Right hindlimb (tissue), 1 donor: ENCODE measurements at regions not wholly inside any gene's neighbourhood (a gene's known extent, or its start where the extent isn't known, plus 50 kb on each side); places are given as distances from the start of the nearest gene placed in this dataset.

Experiments
- DNase-seq: peaks from one replicate; pipeline ENCODE4 v3.0.0-alpha.2; 2018

DNA sequence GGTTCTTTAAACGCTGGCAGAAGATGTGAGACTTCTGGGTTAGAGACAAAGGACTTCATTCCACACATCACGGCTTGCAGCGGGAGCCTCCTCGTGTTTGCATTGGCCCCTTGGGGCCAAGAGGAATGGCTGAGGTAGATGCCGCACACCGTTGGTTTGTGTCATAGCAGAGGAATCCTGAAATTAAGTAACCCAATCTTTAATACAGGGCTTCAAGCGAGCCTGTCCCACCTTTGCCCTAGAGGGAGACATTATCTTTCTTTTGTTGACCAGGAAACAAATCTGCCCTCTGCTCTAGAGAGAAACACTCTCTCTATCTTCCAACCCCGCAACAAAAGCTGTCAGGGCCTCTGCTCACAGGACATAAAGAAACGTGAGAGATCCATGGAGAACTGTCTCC is 277.5 kb upstream of the ZFP64 start:
- no peak for DNase-seq

DNA sequence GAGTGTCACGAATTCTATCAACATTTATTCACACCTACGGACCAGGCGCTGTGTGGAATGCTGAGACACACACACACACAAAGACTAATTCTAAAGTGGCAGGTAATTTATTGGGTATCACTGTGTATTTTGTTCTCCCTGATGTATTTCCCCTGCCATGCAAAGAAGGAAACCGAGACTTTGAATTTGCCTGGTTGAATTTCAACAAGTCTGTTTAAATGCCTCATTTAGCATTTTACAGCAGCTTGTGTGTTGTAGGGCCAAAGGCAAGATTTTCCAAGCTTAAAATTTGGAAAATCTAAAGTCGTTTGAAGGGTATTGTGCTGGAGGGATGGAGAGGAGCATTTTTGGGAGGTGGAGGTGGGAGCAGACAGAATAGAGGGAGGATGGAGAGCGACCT is 274.4 kb upstream of the ZFP64 start:
- DNase-seq: no peak

GRCh38 chr20:52461582-52461981 is 270.0 kb upstream of the ZFP64 start:
- DNase-seq: no peak

- no peak for DNase-seq
These were observed 267.6 kb upstream of the ZFP64 start for GRCh38 chr20:52459150-52459549.

GRCh38 chr20:52457826-52458225 is 266.2 kb upstream of the ZFP64 start:
- DNase-seq: no peak

DNA sequence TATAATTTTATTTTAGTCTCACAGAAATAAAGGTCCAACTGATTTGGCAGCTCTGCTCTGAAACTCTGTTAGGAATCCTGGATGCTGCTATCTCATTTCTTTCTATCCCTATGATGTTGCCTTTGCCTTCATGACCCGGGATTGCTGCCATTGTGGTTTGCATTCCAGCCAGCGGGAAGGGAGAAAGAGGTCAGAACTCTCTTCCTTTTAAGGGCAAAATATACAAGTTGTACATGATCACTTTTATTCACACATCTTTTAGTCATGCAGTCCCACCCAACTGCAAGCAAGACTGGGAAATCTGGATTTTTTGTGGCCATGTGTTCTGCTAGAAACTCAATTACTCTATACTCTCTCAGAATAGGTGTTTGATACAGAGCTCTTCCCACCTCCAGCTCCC is 263.1 kb upstream of the ZFP64 start:
- peak; percentile 25 for DNase-seq

- no peak for DNase-seq
These were observed 257.1 kb upstream of the ZFP64 start for GRCh38 chr20:52448513-52449232.

GRCh38 chr20:52447225-52447551 is 255.6 kb upstream of the ZFP64 start:
- no peak for DNase-seq

DNA sequence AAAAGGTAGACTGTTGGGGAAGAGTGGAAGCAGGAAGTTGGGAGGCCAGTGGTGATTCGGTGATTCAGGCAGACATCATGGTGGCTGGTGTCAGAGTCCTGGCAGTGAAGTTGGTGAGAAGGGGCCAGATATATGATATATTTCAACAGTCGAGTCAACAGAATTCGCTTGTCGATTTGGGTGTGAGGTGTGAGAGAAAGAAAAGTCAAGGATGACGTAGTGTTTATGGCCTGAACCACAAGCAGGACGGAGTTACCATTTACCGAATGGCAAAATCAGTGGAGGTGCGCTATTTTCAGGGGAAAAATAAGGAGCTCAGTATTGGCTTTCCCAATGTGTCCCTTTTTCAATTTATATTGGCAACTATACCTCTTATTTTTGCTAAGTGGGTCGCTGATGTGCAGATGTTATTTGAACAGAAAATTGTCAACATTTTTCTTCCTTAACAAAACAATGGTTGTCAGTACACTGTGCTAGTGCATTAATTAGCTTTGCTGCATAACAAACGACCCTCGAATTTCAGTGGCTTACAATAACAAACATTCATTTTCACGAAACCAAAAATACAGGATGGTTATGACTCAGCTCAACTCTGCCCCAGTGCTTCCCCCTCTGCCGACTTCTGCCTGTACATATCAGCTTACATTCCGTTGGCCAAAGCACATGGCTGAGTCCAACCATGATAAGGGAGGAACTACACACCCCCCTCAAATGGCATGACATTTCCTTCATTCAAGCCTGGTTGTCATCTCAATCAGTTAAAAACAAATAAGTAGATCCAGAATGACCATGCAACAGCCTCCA is 255.0 kb upstream of the ZFP64 start:
- no peak for DNase-seq

DNA sequence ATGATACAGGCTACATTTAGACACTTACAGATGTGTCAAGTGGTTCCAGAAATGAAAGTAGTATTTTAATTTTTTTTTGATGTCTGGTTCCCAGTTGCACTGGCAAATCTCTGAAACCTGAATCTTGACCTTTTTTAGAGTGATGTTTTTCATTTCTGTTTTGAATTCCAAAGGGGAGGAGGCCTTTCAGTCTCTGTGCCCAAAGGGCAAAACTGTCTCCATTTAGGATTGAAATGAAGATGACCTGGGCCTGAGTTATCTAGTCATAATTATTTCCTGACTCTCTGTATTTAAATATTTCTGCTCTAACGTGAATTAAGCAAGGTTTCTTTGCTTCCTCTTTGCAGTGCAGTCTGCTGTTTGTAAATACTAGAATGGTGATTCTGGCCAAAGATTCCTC is 252.9 kb upstream of the ZFP64 start:
- DNase-seq: no peak

- DNase-seq: no peak
These were observed 252.3 kb upstream of the ZFP64 start for GRCh38 chr20:52443874-52444273.

GRCh38 chr20:52441710-52442109 is 250.1 kb upstream of the ZFP64 start:
- DNase-seq: no peak

- no peak for DNase-seq
These were observed 247.8 kb upstream of the ZFP64 start for GRCh38 chr20:52439375-52439774.

GRCh38 chr20:52438326-52438963 is 246.9 kb upstream of the ZFP64 start:
- DNase-seq: no peak

- DNase-seq: no peak
These were observed 242.9 kb upstream of the ZFP64 start for GRCh38 chr20:52434453-52434852.

GRCh38 chr20:52434041-52434425 is 242.5 kb upstream of the ZFP64 start:
- no peak for DNase-seq

DNA sequence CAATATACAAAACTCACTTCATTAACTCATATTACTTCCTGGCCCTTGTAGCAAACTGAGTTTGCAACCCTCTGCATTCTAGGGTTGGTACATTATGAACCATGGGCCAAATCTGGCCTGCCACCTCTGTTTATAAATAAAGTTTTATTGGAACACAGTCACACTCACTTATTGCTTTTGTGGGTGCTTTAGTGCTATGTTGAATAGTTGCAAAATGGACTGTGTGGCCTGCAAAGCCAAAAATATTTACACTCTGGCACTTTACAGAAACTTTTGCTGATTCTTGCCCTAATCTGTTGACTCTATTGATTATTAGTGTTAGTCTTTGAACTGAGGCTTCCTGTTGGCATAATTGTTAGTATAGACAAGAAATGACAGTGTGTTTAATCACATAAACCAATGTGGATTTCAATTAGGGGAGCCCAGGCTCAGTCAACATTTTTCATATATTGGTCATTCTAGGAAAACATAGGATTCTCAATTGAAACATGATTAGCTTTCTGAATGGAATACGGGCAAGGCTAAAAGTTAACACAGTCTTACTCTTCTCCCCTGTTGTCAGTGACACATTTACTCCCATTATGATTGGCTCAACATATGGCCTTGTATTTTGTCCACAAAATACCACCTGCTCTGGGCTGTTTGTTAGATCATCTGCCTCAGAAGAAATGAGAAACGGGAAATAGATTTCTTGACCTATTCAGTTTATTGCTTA is 241.9 kb upstream of the ZFP64 start:
- no peak for DNase-seq

GRCh38 chr20:52432740-52433139 is 241.2 kb upstream of the ZFP64 start:
- no peak for DNase-seq

DNA sequence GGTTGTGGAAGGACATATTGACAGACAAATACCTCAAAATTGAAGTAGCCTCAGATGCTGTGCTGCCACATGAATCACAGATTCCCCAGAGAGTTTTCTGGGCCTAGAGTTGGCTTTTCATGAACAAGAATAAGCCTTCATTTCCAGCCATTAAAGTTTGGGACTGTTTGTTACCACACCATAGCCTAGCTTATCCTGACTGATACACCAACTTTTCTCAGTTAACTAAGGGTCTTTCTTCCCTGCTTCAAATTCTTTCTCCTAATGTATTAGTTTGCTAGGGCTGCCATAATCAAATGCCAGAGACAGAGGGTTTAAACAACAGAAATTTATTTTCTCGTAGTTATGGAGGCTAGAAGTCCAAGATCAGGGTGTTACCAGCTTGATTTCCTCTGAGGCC is 237.4 kb upstream of the ZFP64 start:
- DNase-seq: no peak

DNA sequence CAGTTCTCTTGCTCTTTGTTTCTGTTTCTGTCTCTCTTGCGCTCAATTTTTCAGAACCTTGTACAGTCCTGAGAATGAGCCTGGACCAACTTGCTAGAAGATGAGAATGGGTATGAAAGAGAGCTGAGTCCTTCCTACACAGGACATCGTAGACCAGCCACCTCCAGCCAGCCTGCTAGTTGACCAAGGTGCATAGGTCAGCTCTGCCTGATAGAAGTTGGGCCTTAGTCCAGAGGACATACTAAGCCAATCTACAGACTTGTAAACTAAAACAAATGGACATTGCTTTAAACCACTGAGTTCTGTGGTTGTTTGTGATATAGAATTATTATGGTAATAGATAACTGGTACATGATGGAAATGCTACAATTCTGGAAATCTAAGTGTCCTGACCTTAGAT is 236.4 kb upstream of the ZFP64 start:
- DNase-seq: no peak

DNA sequence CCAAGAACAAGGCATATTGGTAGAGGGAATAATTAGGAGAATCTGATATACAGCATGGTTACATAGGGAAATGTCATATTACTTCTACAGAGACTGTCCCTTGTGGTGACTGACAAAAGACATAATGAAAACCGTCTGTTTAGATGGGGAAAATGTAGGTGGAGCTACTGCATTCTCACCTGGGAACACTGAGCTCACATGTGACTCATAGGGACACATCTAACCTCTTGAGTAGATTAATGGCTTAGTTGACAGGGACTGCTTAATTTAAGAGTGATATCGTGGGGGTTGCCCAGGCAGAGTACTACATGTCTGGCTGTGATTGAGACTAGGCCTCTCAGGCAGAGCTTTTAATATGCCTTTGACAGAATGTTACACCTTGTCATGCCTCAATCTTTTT is 235.3 kb upstream of the ZFP64 start:
- no peak for DNase-seq

DNA sequence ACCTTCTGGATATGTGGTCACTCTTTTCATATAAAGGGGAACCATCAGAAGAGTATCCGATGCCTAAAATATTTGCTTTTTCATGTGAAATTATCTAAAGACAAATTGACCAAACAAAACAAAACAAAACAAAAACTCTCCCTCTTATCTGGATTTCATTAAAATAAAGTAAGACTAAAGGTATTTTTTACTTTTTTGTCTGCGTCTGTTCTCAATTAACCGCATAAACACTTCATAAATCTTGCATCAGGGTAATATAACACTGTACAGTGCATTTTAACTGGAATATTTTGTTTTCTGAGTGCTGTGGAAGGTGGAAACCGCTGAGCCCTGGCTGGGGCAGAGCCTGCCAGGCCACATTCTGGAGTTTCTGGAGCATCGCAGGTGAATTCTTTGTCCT is 234.1 kb upstream of the ZFP64 start:
- no peak for DNase-seq

DNA sequence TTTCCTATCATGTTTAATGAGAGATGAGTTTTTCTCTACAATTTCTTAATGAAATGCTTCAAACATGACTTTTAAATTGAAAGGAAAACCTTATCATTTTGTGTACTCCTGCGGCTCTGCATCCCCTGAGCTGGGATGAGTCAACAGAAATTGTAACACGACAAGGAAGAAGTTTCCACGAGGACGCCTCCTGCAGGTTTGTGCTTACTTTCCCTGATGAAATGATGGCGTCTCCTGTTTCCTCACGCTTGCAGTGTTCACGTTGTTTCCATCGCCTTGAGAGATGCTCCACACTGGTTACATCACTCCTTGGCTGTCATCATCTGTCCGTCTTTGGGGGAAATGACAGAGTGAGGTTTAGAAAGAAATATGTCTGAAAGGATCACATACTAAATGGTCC is 233.7 kb upstream of the ZFP64 start:
- peak; percentile 51 for DNase-seq
